MG63 (cell line): ENCODE measurements at regions not wholly inside any gene's neighbourhood (a gene's known extent, or its start where the extent isn't known, plus 50 kb on each side); places are given as distances from the start of the nearest gene placed in this dataset.

Experiments used
- DNase-seq: peaks from one replicate; pipeline ENCODE4 v3.0.0-alpha.2; 2020
- H3K27me3 ChIP-seq: fragments of 250-450 bp; sonication (Bioruptor Pico); 2 replicates; pipeline ENCODE4 v1.5.1; 2020; ENCODE audit warnings: mild to moderate bottlenecking, moderate library complexity
- H3K36me3 ChIP-seq: fragments of 250-450 bp; sonication (Bioruptor Pico); 2 replicates; pipeline ENCODE4 v1.5.1; 2020; ENCODE audit warnings: mild to moderate bottlenecking, moderate library complexity
- H3K4me3 ChIP-seq: fragments of 250-450 bp; sonication (Bioruptor Pico); 2 replicates; pipeline ENCODE4 v1.5.1; 2020; ENCODE audit warnings: mild to moderate bottlenecking, moderate library complexity
- H3K9me3 ChIP-seq: fragments of 250-450 bp; sonication (Bioruptor Pico); 2 replicates; pipeline ENCODE4 v1.5.1; 2020; ENCODE audit warnings: mild to moderate bottlenecking, moderate library complexity

DNA sequence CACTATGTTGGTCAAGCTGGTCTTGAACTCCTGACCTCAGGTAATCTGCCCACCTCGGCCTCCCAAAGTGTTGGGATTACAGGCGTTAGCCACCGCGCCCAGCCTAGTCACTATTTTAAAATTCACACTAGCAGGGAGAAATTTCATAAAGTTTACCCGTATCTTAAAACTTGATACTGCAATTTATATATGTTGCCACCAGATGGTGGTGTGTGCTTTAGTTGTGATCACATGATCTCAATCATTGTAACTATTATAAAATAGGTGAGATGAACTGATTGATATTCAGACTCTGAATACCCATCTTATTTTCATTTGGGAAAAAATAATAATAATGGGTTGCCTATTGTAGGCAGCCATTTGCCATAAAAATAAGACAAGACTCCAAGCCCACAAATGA lies 1330.4 kb upstream of the WWC1 start:
- DNase-seq, result no peak
- Histone ChIP-seq H3K27me3 (no peaks in the 10 kb centered on the region), H3K4me3 (no peak overlapping the region)

GRCh38 chr5:166961913-166962312 lies 1329.5 kb upstream of the WWC1 start:
- Histone ChIP-seq H3K4me3 (no peak overlapping the region), H3K36me3 (no peaks in the 10 kb centered on the region)
- DNase-seq, result no peak

More for the DNA sequence above, 1330.4 kb upstream of the WWC1 start:
- Histone ChIP-seq H3K9me3 (peaks cover 6% of the 10 kb centered on the region; the same call in 1 of the 2 replicates), H3K36me3 (no peaks in the 10 kb centered on the region)

GRCh38 chr5:166962461-166962860 lies 1329.0 kb upstream of the WWC1 start:
- no peak for DNase-seq
- Histone ChIP-seq H3K27me3 (no peaks in the 10 kb centered on the region), H3K36me3 (no peaks in the 10 kb centered on the region), H3K9me3 (peaks cover 6% of the 10 kb centered on the region; the same call in 1 of the 2 replicates), H3K4me3 (no peak overlapping the region)

More at GRCh38 chr5:166961913-166962312, 1329.5 kb upstream of the WWC1 start:
- Histone ChIP-seq H3K27me3 (no peaks in the 10 kb centered on the region), H3K9me3 (peaks cover 6% of the 10 kb centered on the region; the same call in 1 of the 2 replicates)

DNA sequence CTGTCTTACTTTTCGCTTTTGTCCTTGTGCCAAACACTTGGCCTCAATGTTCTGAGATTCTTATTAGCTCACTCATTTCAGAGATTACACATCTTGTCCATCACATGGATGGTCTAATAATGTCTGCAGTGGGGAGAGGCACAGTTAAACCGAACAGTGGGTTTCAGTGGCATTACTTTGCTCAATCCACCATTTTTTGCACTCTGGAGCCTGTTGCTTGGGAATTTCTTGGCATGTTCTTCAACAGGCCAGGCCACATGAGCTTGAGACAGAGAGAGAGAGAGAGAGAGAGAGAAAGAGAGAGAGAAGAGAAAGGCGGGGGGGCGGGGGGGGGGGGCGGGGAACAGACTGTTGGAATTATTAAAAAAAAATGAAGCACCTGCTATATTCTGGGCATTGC lies 1327.8 kb upstream of the WWC1 start:
- H3K36me3 ChIP-seq, result no peaks in the 10 kb centered on the region
- no peak overlapping the region for H3K4me3 ChIP-seq
- no peaks in the 10 kb centered on the region for H3K27me3 ChIP-seq
- peaks cover 6% of the 10 kb centered on the region; the same call in 1 of the 2 replicates for H3K9me3 ChIP-seq
- DNase-seq, result no peak

- H3K27me3 ChIP-seq, result peaks cover 54% of the 10 kb centered on the region
- H3K9me3 ChIP-seq, result no peaks in the 10 kb centered on the region
- H3K4me3 ChIP-seq, result no peak overlapping the region
- no peak for DNase-seq
- no peaks in the 10 kb centered on the region for H3K36me3 ChIP-seq
These were observed 1313.5 kb upstream of the WWC1 start for GRCh38 chr5:166977911-166978422.

DNA sequence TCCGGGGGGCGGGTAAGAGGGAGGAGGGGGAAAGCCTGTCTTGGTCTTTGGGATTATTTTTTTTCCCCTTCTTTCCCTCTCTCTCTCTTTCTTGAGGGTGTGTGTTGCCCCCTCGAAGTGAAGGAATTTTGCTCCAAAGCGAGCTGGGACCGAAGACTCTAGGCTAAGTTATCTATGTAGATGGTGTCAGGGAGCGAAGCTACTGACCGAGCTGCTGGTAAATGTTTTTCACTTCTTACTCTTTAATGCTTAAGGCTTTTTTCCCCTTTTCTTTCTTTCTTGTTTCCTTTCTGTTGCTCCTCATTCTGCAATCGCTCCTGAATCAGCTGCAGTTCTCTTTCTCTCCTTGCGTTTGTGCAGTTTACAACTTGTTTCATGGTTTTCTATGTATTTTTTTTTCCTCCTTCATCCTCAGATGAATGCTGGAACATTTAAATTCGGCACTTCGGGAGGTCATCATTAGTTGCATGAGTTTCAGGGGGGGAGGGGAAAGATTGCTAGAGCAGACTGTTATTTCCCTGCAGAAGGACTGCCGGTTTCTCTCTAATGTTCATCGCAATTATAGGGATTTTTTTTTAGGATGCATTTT lies 1312.0 kb upstream of the WWC1 start:
- Histone ChIP-seq H3K4me3 (peak overlapping the region; percentile 30), H3K27me3 (peaks cover 54% of the 10 kb centered on the region), H3K36me3 (no peaks in the 10 kb centered on the region), H3K9me3 (no peaks in the 10 kb centered on the region)
- no peak for DNase-seq

DNA sequence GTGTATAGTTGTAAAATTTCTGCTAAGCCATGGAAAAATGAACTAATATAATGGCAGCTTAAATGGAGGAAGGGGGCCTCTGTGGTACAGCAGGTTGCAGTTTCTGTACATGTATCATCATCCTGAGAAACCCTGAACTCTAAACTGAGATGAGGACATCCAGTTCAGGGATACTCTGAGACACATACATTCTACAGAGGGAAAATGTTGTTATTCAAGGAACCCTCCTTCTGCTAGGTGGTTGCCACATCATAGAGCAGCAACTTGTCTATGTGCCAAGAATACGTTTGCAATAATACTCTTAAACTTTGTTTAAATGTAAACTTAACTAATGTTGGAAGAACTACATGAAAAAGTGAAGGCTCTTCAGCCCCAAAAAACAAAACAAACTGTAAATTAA lies 1310.8 kb upstream of the WWC1 start:
- Histone ChIP-seq H3K27me3 (peaks cover 54% of the 10 kb centered on the region), H3K4me3 (no peak overlapping the region), H3K9me3 (no peaks in the 10 kb centered on the region), H3K36me3 (no peaks in the 10 kb centered on the region)
- DNase-seq, result no peak

DNA sequence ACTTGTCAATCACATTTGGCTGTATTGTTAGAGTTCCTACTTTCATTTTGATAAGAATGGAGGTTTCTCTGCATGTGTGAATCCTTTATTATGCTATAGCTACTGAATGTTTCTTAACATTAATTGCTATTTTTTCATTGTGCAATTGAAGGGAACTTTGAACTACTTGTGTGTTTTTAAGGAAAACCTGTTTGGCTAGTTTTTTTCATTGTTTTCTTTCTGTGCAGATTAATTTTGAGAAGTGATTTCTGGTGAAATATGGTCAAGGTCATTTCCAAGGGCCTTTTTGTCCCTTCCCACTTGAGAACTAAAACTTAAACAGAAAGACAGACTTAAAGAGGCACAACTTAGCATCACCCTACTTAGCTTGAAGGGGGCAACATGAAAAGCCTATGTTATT lies 1309.2 kb upstream of the WWC1 start:
- Histone ChIP-seq H3K36me3 (no peaks in the 10 kb centered on the region), H3K4me3 (no peak overlapping the region)
- DNase-seq, result no peak

DNA sequence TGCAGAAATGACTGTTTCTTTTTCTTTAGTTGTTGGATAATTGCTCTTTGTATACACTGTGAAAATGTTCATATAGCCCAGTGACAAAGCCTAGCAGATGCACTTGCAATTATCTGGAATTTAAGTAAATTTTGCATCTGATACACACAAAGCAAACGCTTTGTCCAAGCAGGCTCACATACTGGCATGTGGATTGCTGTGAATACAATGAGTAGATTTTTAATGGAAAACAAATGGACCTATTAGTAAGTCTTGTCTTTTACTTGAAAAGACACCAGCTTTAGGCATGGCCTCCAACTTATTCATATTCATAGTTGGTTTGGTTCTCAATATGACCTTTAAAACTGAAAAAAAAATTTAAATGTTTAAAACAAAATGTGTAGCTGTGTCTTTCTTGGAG lies 1299.8 kb upstream of the WWC1 start:
- H3K36me3 ChIP-seq, result no peaks in the 10 kb centered on the region
- DNase-seq, result no peak
- H3K27me3 ChIP-seq, result no peaks in the 10 kb centered on the region
- H3K4me3 ChIP-seq, result no peak overlapping the region
- H3K9me3 ChIP-seq, result no peaks in the 10 kb centered on the region

More for the DNA sequence above, 1309.2 kb upstream of the WWC1 start:
- Histone ChIP-seq H3K9me3 (no peaks in the 10 kb centered on the region), H3K27me3 (peaks cover 55% of the 10 kb centered on the region)

DNA sequence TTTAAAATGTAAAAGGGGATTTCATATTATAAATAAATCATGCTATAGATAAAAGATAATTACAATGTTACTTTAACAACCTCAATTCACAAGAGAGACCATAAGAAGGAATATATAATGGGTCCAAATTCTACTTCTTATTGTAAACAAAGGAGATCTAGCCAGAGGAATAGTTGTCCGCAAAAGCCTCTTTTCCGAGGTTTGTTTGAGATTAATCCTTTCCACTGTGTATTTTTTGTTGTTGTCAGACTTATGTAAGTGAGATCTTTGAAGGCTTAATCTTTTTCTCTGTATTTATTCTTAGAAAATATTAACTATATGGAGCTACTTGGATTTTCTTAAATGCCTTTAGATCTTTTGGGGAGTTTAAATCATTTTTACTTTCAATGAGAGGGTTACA lies 1299.3 kb upstream of the WWC1 start:
- no peaks in the 10 kb centered on the region for H3K36me3 ChIP-seq
- DNase-seq, result no peak
- no peak overlapping the region for H3K4me3 ChIP-seq
- no peaks in the 10 kb centered on the region for H3K27me3 ChIP-seq
- H3K9me3 ChIP-seq, result no peaks in the 10 kb centered on the region

GRCh38 chr5:166992874-166993722 lies 1298.3 kb upstream of the WWC1 start:
- H3K27me3 ChIP-seq, result no peaks in the 10 kb centered on the region
- H3K36me3 ChIP-seq, result no peaks in the 10 kb centered on the region
- no peaks in the 10 kb centered on the region for H3K9me3 ChIP-seq
- DNase-seq, result peak; percentile 22
- H3K4me3 ChIP-seq, result no peak overlapping the region

DNA sequence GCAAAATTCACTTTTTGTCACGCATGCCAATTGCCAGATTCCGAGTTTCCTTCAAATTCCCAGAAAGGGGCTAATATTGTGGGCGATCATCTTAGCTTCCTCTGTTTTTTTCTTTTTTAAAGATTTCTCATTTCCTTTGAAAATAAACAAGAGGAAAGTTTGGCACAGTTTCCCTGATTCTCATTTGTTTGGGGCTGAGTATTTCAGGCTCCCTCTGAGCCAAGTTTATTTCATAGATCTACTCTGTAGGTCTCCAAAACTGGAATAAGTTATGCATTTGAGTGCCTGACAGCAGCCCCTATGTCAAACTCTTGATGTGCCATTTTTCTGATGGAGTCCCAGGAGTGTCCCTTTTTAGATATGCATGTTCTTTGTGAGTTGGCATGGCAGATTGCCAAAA lies 1297.2 kb upstream of the WWC1 start:
- DNase-seq, result no peak
- Histone ChIP-seq H3K4me3 (no peak overlapping the region), H3K9me3 (no peaks in the 10 kb centered on the region), H3K27me3 (no peaks in the 10 kb centered on the region), H3K36me3 (no peaks in the 10 kb centered on the region)

GRCh38 chr5:167001246-167001645 lies 1290.2 kb upstream of the WWC1 start:
- DNase-seq, result no peak
- no peaks in the 10 kb centered on the region for H3K9me3 ChIP-seq
- 0 out of 2 replicates have a peak, but pooled peaks cover 2% of the 10 kb centered on the region for H3K27me3 ChIP-seq
- H3K4me3 ChIP-seq, result no peak overlapping the region
- H3K36me3 ChIP-seq, result no peaks in the 10 kb centered on the region

DNA sequence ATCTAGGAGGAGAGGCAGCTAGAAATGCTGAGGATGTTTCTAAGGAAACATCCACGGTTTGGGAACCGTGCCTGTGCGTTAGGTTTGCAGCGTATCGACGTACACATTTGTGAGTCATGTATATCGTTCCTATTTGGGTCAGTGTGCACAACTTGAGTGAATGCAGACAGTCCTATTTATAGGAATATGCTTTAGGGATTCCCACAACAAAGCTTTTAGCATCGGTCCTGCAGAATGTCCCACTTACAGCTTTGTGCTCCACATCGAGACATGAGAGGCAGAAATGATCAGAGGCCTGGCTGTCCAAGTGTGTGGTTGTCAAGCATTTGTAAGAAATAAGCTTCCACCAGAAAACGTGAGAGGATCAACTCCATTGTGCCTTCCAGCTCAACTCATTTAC lies 1282.7 kb upstream of the WWC1 start:
- H3K9me3 ChIP-seq, result no peaks in the 10 kb centered on the region
- no peak for DNase-seq
- no peak overlapping the region for H3K4me3 ChIP-seq
- H3K27me3 ChIP-seq, result peaks cover 7% of the 10 kb centered on the region; the same call in 1 of the 2 replicates
- H3K36me3 ChIP-seq, result no peaks in the 10 kb centered on the region

- no peaks in the 10 kb centered on the region for H3K9me3 ChIP-seq
- H3K27me3 ChIP-seq, result peaks cover 7% of the 10 kb centered on the region; the same call in 1 of the 2 replicates
- H3K4me3 ChIP-seq, result no peak overlapping the region
- no peaks in the 10 kb centered on the region for H3K36me3 ChIP-seq
- no peak for DNase-seq
These were observed 1280.2 kb upstream of the WWC1 start for GRCh38 chr5:167011196-167011595.

DNA sequence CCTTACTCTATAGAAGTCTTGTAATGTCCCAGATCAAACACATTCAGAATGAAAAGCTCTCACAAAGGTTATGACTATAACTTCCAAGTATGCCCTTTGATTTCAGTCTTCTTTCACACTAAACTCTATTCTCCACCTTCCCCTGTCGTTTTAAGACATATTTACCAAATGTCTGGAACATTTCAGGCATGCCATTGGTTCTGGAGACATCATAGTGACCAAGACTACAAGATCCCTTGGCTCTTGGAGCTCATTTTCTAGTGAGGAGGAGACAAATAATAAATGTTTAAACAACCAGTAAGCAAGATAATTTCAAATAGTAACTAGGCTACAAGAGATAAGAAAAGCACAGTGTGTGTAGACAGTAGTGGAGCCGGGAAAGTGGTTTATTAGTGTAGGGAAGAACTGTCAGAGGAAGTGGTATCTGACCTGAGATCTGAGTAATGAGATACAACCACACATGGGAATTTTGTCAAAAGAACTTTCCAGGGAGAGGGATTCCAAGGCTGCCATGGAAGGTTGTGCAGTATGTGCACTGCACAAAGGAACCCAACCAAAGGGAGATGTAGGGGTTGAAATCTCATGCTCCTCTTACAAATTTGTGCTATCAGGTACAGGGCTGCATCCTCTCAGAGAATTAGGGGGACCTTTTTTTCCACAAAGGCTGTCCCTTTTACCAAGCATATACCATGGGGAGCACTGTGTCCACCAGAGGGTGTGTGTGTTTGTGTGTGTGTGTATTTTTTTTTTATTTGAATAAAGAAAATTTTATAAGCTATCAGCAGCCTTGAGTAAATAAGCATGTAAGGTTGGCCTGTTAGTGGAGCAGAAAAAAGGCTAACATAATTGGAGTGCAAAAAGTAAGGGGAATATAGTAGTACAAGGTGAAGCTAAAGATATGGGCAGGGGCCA lies 1279.1 kb upstream of the WWC1 start:
- Histone ChIP-seq H3K36me3 (no peaks in the 10 kb centered on the region), H3K27me3 (peaks cover 7% of the 10 kb centered on the region; the same call in 1 of the 2 replicates), H3K4me3 (no peak overlapping the region), H3K9me3 (no peaks in the 10 kb centered on the region)
- no peak for DNase-seq
